GM19452 (cell line): ENCODE measurements at regions not wholly inside any gene's neighbourhood (a gene's known extent, or its start where the extent isn't known, plus 50 kb on each side); places are given as distances from the start of the nearest gene placed in this dataset.
"Not testable (repeated sequence)": the region's sequence is repeated elsewhere in the genome, so short reads cannot be mapped to it uniquely, and the experiment has no call there.

Experiments
- ATAC-seq: cut with Tn5 transposase; IDR thresholded peaks from one replicate; pipeline ENCODE4 v1.9.1; 2021; ENCODE audit not compliant: unreplicated experiment

GRCh38 chr12:38384816-38385378, 68.3 kb downstream of the ALG10B start:
- no peak for ATAC-seq

- ATAC-seq = no peak
Observed at GRCh38 chr12:38385486-38385885, 68.9 kb downstream of the ALG10B start.

GRCh38 chr12:38386205-38386985, 69.8 kb downstream of the ALG10B start:
- ATAC-seq = peak; percentile 65

GRCh38 chr12:38389614-38390013, 73.0 kb downstream of the ALG10B start:
- ATAC-seq = no peak

- ATAC-seq = no peak
Observed at GRCh38 chr12:38391007-38391406, 74.4 kb downstream of the ALG10B start.

GRCh38 chr12:38392554-38393144, 76.1 kb downstream of the ALG10B start:
- no peak for ATAC-seq

GRCh38 chr12:38399711-38400206, 83.2 kb downstream of the ALG10B start:
- ATAC-seq = no peak

GRCh38 chr12:38402811-38403210, 86.2 kb downstream of the ALG10B start:
- ATAC-seq = no peak

- no peak for ATAC-seq
Observed at GRCh38 chr12:38409511-38409910, 92.9 kb downstream of the ALG10B start.

GRCh38 chr12:38411426-38411825, 94.9 kb downstream of the ALG10B start:
- ATAC-seq = no peak

GRCh38 chr12:38411946-38412345, 95.4 kb downstream of the ALG10B start:
- no peak for ATAC-seq

- ATAC-seq = no peak
Observed at GRCh38 chr12:38417101-38417500, 100.5 kb downstream of the ALG10B start.

GRCh38 chr12:38424436-38424835, 107.9 kb downstream of the ALG10B start:
- ATAC-seq = no peak

- ATAC-seq = no peak
Observed at GRCh38 chr12:38427442-38427841, 110.9 kb downstream of the ALG10B start.

- no peak for ATAC-seq
Observed at GRCh38 chr12:38431921-38432320, 115.3 kb downstream of the ALG10B start.

- not testable (repeated sequence) for ATAC-seq
Observed at GRCh38 chr12:38441871-38442281, 125.3 kb downstream of the ALG10B start.

GRCh38 chr12:38445040-38445439, 128.5 kb downstream of the ALG10B start:
- ATAC-seq = no peak

- ATAC-seq = no peak
Observed at GRCh38 chr12:38448991-38449390, 132.4 kb downstream of the ALG10B start.

- no peak for ATAC-seq
Observed at GRCh38 chr12:38456537-38457120, 140.1 kb downstream of the ALG10B start.

GRCh38 chr12:38465020-38465419, 148.4 kb downstream of the ALG10B start:
- no peak for ATAC-seq

GRCh38 chr12:38469715-38470114, 153.1 kb downstream of the ALG10B start:
- no peak for ATAC-seq
